GM12878 (cell line): ENCODE measurements at regions not wholly inside any gene's neighbourhood (a gene's known extent, or its start where the extent isn't known, plus 50 kb on each side); places are given as distances from the start of the nearest gene placed in this dataset.

Experiments used
- ATF2 ChIP-seq: IDR thresholded peaks from 2 replicates; pipeline ENCODE4 v1.6.1; 2012; ENCODE audit warnings: low read length, inconsistent platforms
- BCLAF1 ChIP-seq: fragments of 450-650 bp; IDR thresholded peaks from 2 replicates; pipeline ENCODE4 v1.6.1; 2017; ENCODE audit warnings: antibody characterized with exemption, mild to moderate bottlenecking, moderate library complexity
- CHD2 ChIP-seq: IDR thresholded peaks from 2 replicates; pipeline ENCODE4 v1.6.1; 2011; ENCODE audit warnings: low read depth, low read length, improper control_type of control experiment, borderline replicate concordance
- CTCF ChIP-seq, 3 experiments: IDR thresholded peaks in 2 of 3; conservative IDR thresholded peaks in 1 of 3; 2 replicates each; pipeline ENCODE4 v1.5.1; 2011; ENCODE audit warnings: low read depth in 3 of 3, low read length in 3 of 3, mild to moderate bottlenecking in 3 of 3, control low read depth in 2 of 3, moderate library complexity in 2 of 3, inconsistent platforms in 1 of 3, mixed read lengths in 1 of 3; ENCODE audit not compliant: control insufficient read depth in 2 of 3, insufficient read depth in 1 of 3; ENCODE audit errors: extremely low read depth in 1 of 3
- ELK1 ChIP-seq: IDR thresholded peaks from 2 replicates; pipeline ENCODE4 v1.6.1; 2012; ENCODE audit warnings: low read depth, low read length, improper control_type of control experiment
- HDGF ChIP-seq: fragments of 450-650 bp; IDR thresholded peaks from 2 replicates; pipeline ENCODE4 v1.6.1; 2016; ENCODE audit warnings: antibody characterized with exemption
- JUND ChIP-seq: IDR thresholded peaks from 2 replicates; pipeline ENCODE4 v1.6.1; 2012; ENCODE audit warnings: low read depth, mild to moderate bottlenecking, low read length, improper control_type of control experiment, moderate library complexity
- MAX ChIP-seq: IDR thresholded peaks from 2 replicates; pipeline ENCODE4 v1.6.1; 2012; ENCODE audit warnings: low read depth, low read length, improper control_type of control experiment
- POLR2A ChIP-seq: IDR thresholded peaks from 2 replicates; pipeline ENCODE4 v1.6.1; 2011; ENCODE audit warnings: low read depth, mild to moderate bottlenecking, low read length
- RELA ChIP-seq: fragments of 450-650 bp; IDR thresholded peaks from 2 replicates; pipeline ENCODE4 v1.8.0; 2014; ENCODE audit warnings: borderline replicate concordance; ENCODE audit not compliant: partially characterized antibody
- RFX5 ChIP-seq: IDR thresholded peaks from 2 replicates; pipeline ENCODE4 v1.6.1; 2011; ENCODE audit warnings: low read depth, low read length, improper control_type of control experiment
- SREBF1 ChIP-seq: IDR thresholded peaks from 2 replicates; pipeline ENCODE4 v1.6.1; 2012; ENCODE audit warnings: mild to moderate bottlenecking, low read length
- SREBF2 ChIP-seq: IDR thresholded peaks from 2 replicates; pipeline ENCODE4 v1.6.1; 2012; ENCODE audit warnings: mild to moderate bottlenecking, low read length

GRCh38 chr20:52098186-52098585 is 93.4 kb downstream of the ZFP64 start:
- TF ChIP-seq MAX (no peak), HDGF (no peak), ELK1 (no peak), POLR2A (no peak), CTCF (IDR thresholded peaks at IDR 0.05 in 2 of 3, conservative IDR thresholded peaks at IDR 0.05 in 1 of 3; ENCODE audit: control insufficient read depth in 2 of 3, extremely low read depth in 1 of 3, insufficient read depth in 1 of 3, low read depth in 3 of 3, low read length in 3 of 3) (no peak), SREBF2 (no peak), CHD2 (no peak), ATF2 (no peak), BCLAF1 (no peak), SREBF1 (no peak), RELA (no peak), JUND (no peak), RFX5 (no peak)
